IMR-90 (cell line): ENCODE measurements at regions not wholly inside any gene's neighbourhood (a gene's known extent, or its start where the extent isn't known, plus 50 kb on each side); places are given as distances from the start of the nearest gene placed in this dataset.

ENCODE experiments used
- ATAC-seq: fragments of 200-7000 bp; cut with Tn5 transposase; 2 replicates; pipeline ENCODE4 v1.9.1; 2020; ENCODE audit warnings: low read depth, mild to moderate bottlenecking, moderate library complexity
- BruUV-seq: library from RNA; stranded (reverse); fragments of 400-500 nt; replicated peaks from 2 replicates; lab custom pipeline; 2021; lab: Mats Ljungman, UMichigan
- CTCF ChIA-PET: fragments of 300-600 bp; formaldehyde crosslinking; extraction: SDS; loops from one replicate; lab custom pipeline; 2021; ENCODE audit warnings: antibody characterized with exemption; lab: Yijun Ruan, JAX
- POLR2A ChIA-PET: fragments of 300-600 bp; sonication (Branson Sonifier 250); formaldehyde crosslinking; loops from one replicate; lab custom pipeline; 2022; ENCODE audit warnings: antibody characterized with exemption; ENCODE audit not compliant: unreplicated experiment; lab: Charles Lee
- DNase-seq: peaks from one replicate; pipeline ENCODE4 v3.0.0; 2013
- H2AFZ ChIP-seq: replicated peaks from 2 replicates; pipeline ENCODE3; 2013; ENCODE audit warnings: low read length, mild to moderate bottlenecking; ENCODE audit not compliant: poor library complexity
- H2AK5ac ChIP-seq: 2 replicates; pipeline ENCODE4 v1.6.1; 2013; ENCODE audit warnings: low read depth, low read length, inconsistent platforms
- H2AK9ac ChIP-seq: replicated peaks from 2 replicates; pipeline ENCODE3; 2013; ENCODE audit warnings: mild to moderate bottlenecking, low read depth, low read length, moderate library complexity; ENCODE audit not compliant: poor library complexity
- H2BK120ac ChIP-seq: 2 replicates; pipeline ENCODE4 v1.6.1; 2013; ENCODE audit warnings: low read depth, low read length, inconsistent platforms
- H2BK15ac ChIP-seq: 3 replicates; pipeline ENCODE4 v1.6.1; 2013; ENCODE audit warnings: low read depth, low read length, inconsistent platforms
- H2BK20ac ChIP-seq: 2 replicates; pipeline ENCODE4 v1.6.1; 2013; ENCODE audit warnings: low read depth, mild to moderate bottlenecking, inconsistent platforms, low read length, moderate library complexity
- H2BK5ac ChIP-seq: 2 replicates; pipeline ENCODE4 v1.6.1; 2013; ENCODE audit warnings: mild to moderate bottlenecking, low read depth, low read length, inconsistent platforms; ENCODE audit not compliant: poor library complexity, severe bottlenecking
- H3K14ac ChIP-seq: replicated peaks from 2 replicates; pipeline ENCODE4 v1.6.1; 2013; ENCODE audit warnings: low read depth, low read length, inconsistent platforms
- H3K18ac ChIP-seq: 2 replicates; pipeline ENCODE4 v1.6.1; 2013; ENCODE audit warnings: low read depth, low read length, control low read depth
- H3K23ac ChIP-seq: 2 replicates; pipeline ENCODE4 v1.6.1; 2013; ENCODE audit warnings: low read depth, low read length, inconsistent platforms
- H3K27ac ChIP-seq: 2 replicates; pipeline ENCODE4 v1.5.1; 2013; ENCODE audit warnings: mild to moderate bottlenecking, control low read depth, low read length; ENCODE audit not compliant: insufficient read depth
- H3K27me3 ChIP-seq: 2 replicates; pipeline ENCODE4 v1.6.1; 2013; ENCODE audit warnings: low read length; ENCODE audit not compliant: control insufficient read depth, insufficient read depth
- H3K36me3 ChIP-seq: 2 replicates; pipeline ENCODE4 v1.6.1; 2013; ENCODE audit warnings: low read length, mixed read lengths; ENCODE audit not compliant: control insufficient read depth, insufficient read depth
- H3K4ac ChIP-seq: 2 replicates; pipeline ENCODE4 v1.6.1; 2013; ENCODE audit warnings: low read depth, low read length, inconsistent platforms
- H3K4me1 ChIP-seq: 2 replicates; pipeline ENCODE4 v1.6.1; 2013; ENCODE audit warnings: low read length, mixed read lengths; ENCODE audit not compliant: control insufficient read depth, insufficient read depth
- H3K4me2 ChIP-seq: 2 replicates; pipeline ENCODE4 v1.6.1; 2013; ENCODE audit warnings: low read depth, mild to moderate bottlenecking, control low read depth, low read length, moderate library complexity
- H3K4me3 ChIP-seq: 2 replicates; pipeline ENCODE4 v1.5.1; 2013; ENCODE audit warnings: low read depth, mild to moderate bottlenecking, control low read depth, low read length, moderate library complexity; ENCODE audit not compliant: insufficient read depth
- H3K56ac ChIP-seq: 2 replicates; pipeline ENCODE4 v1.6.1; 2013; ENCODE audit warnings: low read length, inconsistent platforms; ENCODE audit not compliant: insufficient read depth; ENCODE audit errors: extremely low read depth
- H3K79me1 ChIP-seq, 2 experiments: 2 replicates each; pipeline ENCODE4 v1.6.1; 2013; ENCODE audit warnings: low read length in 2 of 2, inconsistent platforms in 1 of 2, low read depth in 1 of 2
- H3K9ac ChIP-seq: 2 replicates; pipeline ENCODE4 v1.6.1; 2013; ENCODE audit warnings: low read depth, low read length, control low read depth
- H3K9me1 ChIP-seq: 2 replicates; pipeline ENCODE4 v1.6.1; 2013; ENCODE audit warnings: low read length, inconsistent platforms; ENCODE audit not compliant: insufficient read depth
- H3K9me3 ChIP-seq: 2 replicates; pipeline ENCODE4 v1.6.1; 2013; ENCODE audit warnings: low read length; ENCODE audit not compliant: control insufficient read depth, insufficient read depth
- H4K20me1 ChIP-seq: 2 replicates; pipeline ENCODE4 v1.6.1; 2013; ENCODE audit warnings: low read length, inconsistent platforms; ENCODE audit not compliant: insufficient read depth
- H4K5ac ChIP-seq: 2 replicates; pipeline ENCODE4 v1.6.1; 2013; ENCODE audit warnings: mild to moderate bottlenecking, low read depth, low read length, control low read depth
- H4K8ac ChIP-seq, 2 experiments: 2 replicates each; pipeline ENCODE4 v1.6.1; 2013; ENCODE audit warnings: low read depth in 2 of 2, low read length in 2 of 2, control low read depth in 1 of 2, inconsistent platforms in 1 of 2
- H4K91ac ChIP-seq: 2 replicates; pipeline ENCODE4 v1.6.1; 2013; ENCODE audit warnings: low read depth, low read length, inconsistent platforms; ENCODE audit not compliant: insufficient read depth
- BHLHE40 ChIP-seq: fragments of 150-350 bp; IDR thresholded peaks from 2 replicates; pipeline ENCODE4 v1.6.1; 2016; ENCODE audit warnings: mild to moderate bottlenecking, low read depth, low read length
- CEBPB ChIP-seq: IDR thresholded peaks from 2 replicates; pipeline ENCODE4 v1.6.1; 2012; ENCODE audit warnings: low read depth, low read length, improper control_type of control experiment
- CHD1 ChIP-seq: IDR thresholded peaks from 2 replicates; pipeline ENCODE4 v1.6.1; 2012; ENCODE audit warnings: low read depth, low read length, improper control_type of control experiment
- CTCF ChIP-seq: conservative IDR thresholded peaks from 2 replicates; pipeline ENCODE4 v1.5.1; 2012; ENCODE audit warnings: mild to moderate bottlenecking, low read depth, low read length, improper control_type of control experiment
- ELK1 ChIP-seq: fragments of 150-350 bp; IDR thresholded peaks from 2 replicates; pipeline ENCODE4 v1.6.1; 2016; ENCODE audit warnings: low read depth, mild to moderate bottlenecking, low read length, moderate library complexity, borderline replicate concordance
- FOS ChIP-seq: fragments of 150-350 bp; IDR thresholded peaks from 2 replicates; pipeline ENCODE4 v1.6.1; 2016; ENCODE audit warnings: low read depth, low read length
- MAFK ChIP-seq: IDR thresholded peaks from 2 replicates; pipeline ENCODE4 v1.6.1; 2012; ENCODE audit warnings: low read depth, low read length, improper control_type of control experiment
- MAZ ChIP-seq: IDR thresholded peaks from 2 replicates; pipeline ENCODE4 v1.6.1; 2012; ENCODE audit warnings: low read depth, mild to moderate bottlenecking, low read length, improper control_type of control experiment, moderate library complexity, borderline replicate concordance
- MXI1 ChIP-seq: IDR thresholded peaks from 2 replicates; pipeline ENCODE4 v1.6.1; 2012; ENCODE audit warnings: low read depth, mild to moderate bottlenecking, low read length, moderate library complexity, borderline replicate concordance
- NFE2L2 ChIP-seq: fragments of 150-350 bp; IDR thresholded peaks from 2 replicates; pipeline ENCODE4 v1.6.1; 2016; ENCODE audit warnings: low read depth, mild to moderate bottlenecking, low read length
- POLR2A ChIP-seq: IDR thresholded peaks from 2 replicates; pipeline ENCODE4 v1.6.1; 2012; ENCODE audit warnings: mild to moderate bottlenecking, low read depth, low read length
- RAD21 ChIP-seq: IDR thresholded peaks from 2 replicates; pipeline ENCODE4 v1.6.1; 2012; ENCODE audit warnings: low read length, improper control_type of control experiment
- RCOR1 ChIP-seq: IDR thresholded peaks from 2 replicates; pipeline ENCODE4 v1.6.1; 2012; ENCODE audit warnings: mild to moderate bottlenecking, low read length, improper control_type of control experiment; ENCODE audit not compliant: insufficient replicate concordance
- RFX5 ChIP-seq: IDR thresholded peaks from 2 replicates; pipeline ENCODE4 v1.8.0; 2012; ENCODE audit warnings: low read depth, mild to moderate bottlenecking, low read length, moderate library complexity
- SMC3 ChIP-seq: fragments of 150-350 bp; IDR thresholded peaks from 2 replicates; pipeline ENCODE4 v1.6.1; 2016; ENCODE audit warnings: low read depth, mild to moderate bottlenecking, antibody characterized with exemption, low read length, moderate library complexity
- USF2 ChIP-seq: fragments of 150-350 bp; IDR thresholded peaks from 2 replicates; pipeline ENCODE4 v1.6.1; 2017; ENCODE audit warnings: mild to moderate bottlenecking, antibody characterized with exemption, low read length, low read depth
- WGBS, 2 experiments: methylation state at CpG; one replicate each; pipeline versions ENCODE4 v1.1.5 to v1.1.7; 2013; ENCODE audit warnings: missing lambda C conversion rate in 2 of 2; ENCODE audit not compliant: insufficient read length in 1 of 2; ENCODE audit errors: extremely low coverage in 2 of 2; 5-methylcytosine and 5-hydroxymethylcytosine counted together
- dilution Hi-C: fragments of 300-500 bp; cut with HindIII; formaldehyde crosslinking; loops from one replicate; pipeline ENCODE4 v1.14.3; 2018; ENCODE audit warnings: low sequenced_read_pairs; ENCODE audit not compliant: unreplicated experiment
- in situ Hi-C: fragments of 300-500 bp; cut with MboI; formaldehyde crosslinking; loops from 3 replicates; pipeline ENCODE4 v1.14.3; 2019; ENCODE audit warnings: low sequenced_read_pairs, inconsistent platforms, mixed read lengths
- intact Hi-C: fragments of 100-400 bp; cut with micrococcal nuclease; formaldehyde crosslinking; loops from 2 replicates; pipeline ENCODE4 v1.10.0; 2022

- Histone ChIP-seq H3K18ac (no peak overlapping the region), H4K5ac (no peak overlapping the region), H3K4me3 (no peak overlapping the region), H2BK20ac (no peak overlapping the region), H4K20me1 (no peaks in the 10 kb centered on the region), H3K4ac (no peak overlapping the region), H2AFZ (no peak overlapping the region), H3K36me3 (no peaks in the 10 kb centered on the region), H2BK120ac (no peak overlapping the region), H3K9me3 (no peaks in the 10 kb centered on the region), H4K91ac (no peak overlapping the region), H2AK5ac (no peak overlapping the region), H3K56ac (no peak overlapping the region), H3K9me1 (no peaks in the 10 kb centered on the region), H3K4me1 (no peaks in the 10 kb centered on the region), H2BK15ac (no peak overlapping the region), H3K9ac (no peak overlapping the region), H3K14ac (no peak overlapping the region), H3K23ac (no peak overlapping the region), H3K79me1 (no peaks in the 10 kb centered on the region), H2BK5ac (no peak overlapping the region), H2AK9ac (no peak overlapping the region), H3K4me2 (no peak overlapping the region), H3K27me3 (no peaks in the 10 kb centered on the region), H4K8ac (no peak overlapping the region), H3K27ac (no peak overlapping the region)
- DNase-seq (no peak), ATAC-seq (no peak)
- TF ChIP-seq ELK1 (no peak), RCOR1 (no peak), USF2 (no peak), MXI1 (no peak), RAD21 (no peak), CEBPB (no peak), NFE2L2 (no peak), SMC3 (no peak), MAFK (no peak), POLR2A (no peak), RFX5 (no peak), BHLHE40 (no peak), FOS (no peak), CTCF (no peak), CHD1 (no peak), MAZ (no peak)
- intact Hi-C loops, result no loop called here
- no TSS peak for BruUV-seq
- dilution Hi-C loops, result no loop called here
- in situ Hi-C loops, result no loop called here
- POLR2A ChIA-PET, result no interaction called here
- no CpG with 5 or more reads among the region's 4 CpGs for WGBS, 2 experiments
- CTCF ChIA-PET, result no interaction called here
These were observed 377.1 kb upstream of the FAR2 start for GRCh38 chr12:28771968-28772367.
